ENCODE measurements at regions not wholly inside any gene's neighbourhood (a gene's known extent, or its start where the extent isn't known, plus 50 kb on each side); places are given as distances from the start of the nearest gene placed in this dataset.

GRCh38 chr7:156000601-156001396, 188.5 kb upstream of the SHH start:
- intact Hi-C loops (cut with DNase I, micrococcal nuclease), result no loop called here
- Mint-ChIP-seq H3K27ac (no peak overlapping the region), H3K9me3 (no peaks in the 10 kb centered on the region), H3K4me1 (ENCODE audit: low read depth) (peaks cover 32% of the 10 kb centered on the region), H3K4me3 (no peak overlapping the region), H3K36me3 (ENCODE audit: low read depth) (no peaks in the 10 kb centered on the region), H3K27me3 (peaks cover 11% of the 10 kb centered on the region)
- H3K9me3 ChIP-seq (ENCODE audit: control insufficient read depth in 1 of 2, insufficient read depth in 1 of 2, low read length in 2 of 2), result peaks cover 0 to 42% of the 10 kb centered on the region in 2 experiments
- peaks cover 0 to 3% of the 10 kb centered on the region in 2 experiments for H3K27me3 ChIP-seq (ENCODE audit: control insufficient read depth in 1 of 2, insufficient read depth in 2 of 2, low read length in 2 of 2)
- POLR2A ChIA-PET, result no interaction called here
- no peaks in the 10 kb centered on the region for H3K36me3 ChIP-seq (ENCODE audit: insufficient read depth, low read length)
- H3K27ac ChIP-seq (ENCODE audit: low read depth in 1 of 2, low read length in 2 of 2), result no peak overlapping the region
- no peak for DNase-seq
- H3K4me3 ChIP-seq (ENCODE audit: low read length), result no peak overlapping the region
- CTCF ChIA-PET, result no interaction called here
- ATAC-seq (ENCODE audit: poor library complexity), result no peak
- peaks cover 26% of the 10 kb centered on the region for H3K4me1 ChIP-seq (ENCODE audit: insufficient read depth, low read length)
- TF ChIP-seq CTCF (IDR thresholded peaks at IDR 0.05), result no peak

- Histone ChIP-seq H3K36me3 (ENCODE audit: insufficient read depth, low read length) (no peaks in the 10 kb centered on the region), H3K4me3 (ENCODE audit: low read length) (no peak overlapping the region), H3K27ac (ENCODE audit: low read depth in 1 of 2, low read length in 2 of 2) (no peak overlapping the region), H3K27me3 (ENCODE audit: control insufficient read depth in 1 of 2, insufficient read depth in 2 of 2, low read length in 2 of 2) (peaks cover 0 to 3% of the 10 kb centered on the region in 2 experiments), H3K9me3 (ENCODE audit: control insufficient read depth in 1 of 2, insufficient read depth in 1 of 2, low read length in 2 of 2) (peaks cover 0 to 34% of the 10 kb centered on the region in 2 experiments), H3K4me1 (ENCODE audit: insufficient read depth, low read length) (peaks cover 33% of the 10 kb centered on the region)
- intact Hi-C loops (cut with DNase I, micrococcal nuclease), result no loop called here
- Mint-ChIP-seq H3K4me1 (ENCODE audit: low read depth) (peaks cover 39% of the 10 kb centered on the region), H3K36me3 (ENCODE audit: low read depth) (no peaks in the 10 kb centered on the region), H3K9me3 (no peaks in the 10 kb centered on the region), H3K4me3 (no peak overlapping the region), H3K27ac (no peak overlapping the region), H3K27me3 (peaks cover 11% of the 10 kb centered on the region)
- TF ChIP-seq CTCF (IDR thresholded peaks at IDR 0.05), result no peak
- ATAC-seq (ENCODE audit: poor library complexity) (no peak), DNase-seq (no peak)
- POLR2A ChIA-PET, result no interaction called here
- CTCF ChIA-PET, result no interaction called here
Measured at GRCh38 chr7:155999631-156000489, 187.6 kb upstream of the SHH start.

- POLR2A ChIA-PET, result interaction anchor here (1.1 kb wide), 1 partner anchor 11 kb away, joined by 3 read pairs; no protein-coding TSS in a partner anchor
- Mint-ChIP-seq H3K4me3 (no peak overlapping the region), H3K36me3 (ENCODE audit: low read depth) (no peaks in the 10 kb centered on the region), H3K27ac (no peak overlapping the region), H3K27me3 (peaks cover 17% of the 10 kb centered on the region), H3K9me3 (no peaks in the 10 kb centered on the region), H3K4me1 (ENCODE audit: low read depth) (peaks cover 48% of the 10 kb centered on the region)
- intact Hi-C loops (cut with DNase I, micrococcal nuclease), result no loop called here
- no peak for ATAC-seq (ENCODE audit: poor library complexity)
- TF ChIP-seq CTCF (IDR thresholded peaks at IDR 0.05), result no peak
- Histone ChIP-seq H3K36me3 (ENCODE audit: insufficient read depth, low read length) (no peaks in the 10 kb centered on the region), H3K27ac (ENCODE audit: low read depth in 1 of 2, low read length in 2 of 2) (no peak overlapping the region), H3K4me3 (ENCODE audit: low read length) (no peak overlapping the region), H3K9me3 (ENCODE audit: control insufficient read depth in 1 of 2, insufficient read depth in 1 of 2, low read length in 2 of 2) (peaks cover 0 to 30% of the 10 kb centered on the region in 2 experiments), H3K4me1 (ENCODE audit: insufficient read depth, low read length) (peaks cover 41% of the 10 kb centered on the region), H3K27me3 (ENCODE audit: control insufficient read depth in 1 of 2, insufficient read depth in 2 of 2, low read length in 2 of 2) (peaks cover 0 to 3% of the 10 kb centered on the region in 2 experiments)
- no peak for DNase-seq
- CTCF ChIA-PET, result no interaction called here
Measured at GRCh38 chr7:155998766-155999630, 186.7 kb upstream of the SHH start.

Measured in CD4-positive, alpha-beta T cell (primary cell).